Right kidney (tissue), 1 donor: ENCODE measurements at regions not wholly inside any gene's neighbourhood (a gene's known extent, or its start where the extent isn't known, plus 50 kb on each side); places are given as distances from the start of the nearest gene placed in this dataset.

Source experiments
- DNase-seq: peaks from one replicate; pipeline ENCODE4 v3.0.0-alpha.2; 2016

DNA sequence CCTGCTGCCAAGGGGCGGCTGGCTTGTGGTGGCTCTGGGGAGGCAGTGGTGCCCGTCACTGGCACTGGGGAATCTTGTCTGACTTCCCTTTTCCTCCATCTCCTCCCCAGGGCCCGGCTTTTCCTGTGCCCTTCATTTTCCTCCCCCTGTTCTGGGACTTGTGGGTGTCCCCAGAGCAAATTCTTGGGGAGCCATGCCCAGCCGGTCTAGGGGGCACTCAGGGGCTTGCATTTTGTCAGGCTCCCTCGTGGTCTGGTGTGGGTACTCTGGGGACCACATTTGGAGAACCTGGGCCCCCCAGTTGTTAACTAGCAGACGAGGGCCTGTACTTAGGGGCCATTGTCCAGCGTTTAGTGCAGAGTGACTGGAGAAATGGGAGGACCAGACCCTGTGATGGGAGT lies 105.2 kb upstream of the IER5L start:
- no peak for DNase-seq

GRCh38 chr9:129282731-129283211 lies 104.7 kb upstream of the IER5L start:
- peak; percentile 49 for DNase-seq

GRCh38 chr9:129282272-129282671 lies 104.2 kb upstream of the IER5L start:
- DNase-seq, result no peak

DNA sequence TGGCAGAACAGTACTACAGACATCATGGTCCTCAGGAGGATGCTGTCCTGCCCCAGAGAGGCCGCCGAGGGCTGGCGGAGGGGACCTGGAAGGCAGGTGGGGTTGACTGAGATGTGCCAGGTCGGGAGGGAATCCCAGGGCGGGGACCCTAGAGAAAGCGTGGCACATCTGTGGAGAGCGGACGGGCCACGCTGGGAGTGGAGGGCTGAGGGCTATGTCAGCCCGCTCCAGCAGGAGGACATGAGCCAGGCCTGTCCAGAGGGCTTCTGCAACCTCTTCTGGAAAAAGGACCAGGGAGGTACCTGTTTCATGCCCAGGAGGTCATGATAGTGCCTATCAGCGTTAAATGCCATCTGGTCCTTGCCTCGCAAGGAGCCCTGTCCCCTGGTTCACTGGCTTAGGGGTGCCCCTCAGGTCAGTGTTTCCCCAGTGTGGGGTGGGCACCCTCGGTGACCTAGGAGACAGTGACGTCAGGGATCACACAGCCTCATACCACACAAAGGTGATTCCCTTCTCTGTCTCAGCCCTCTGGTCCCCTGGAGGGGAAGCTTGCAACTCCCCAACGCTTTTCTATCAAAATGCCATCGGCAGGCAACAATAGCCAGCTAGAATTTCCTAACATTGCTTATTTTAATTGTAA lies 103.6 kb upstream of the IER5L start:
- no peak for DNase-seq

DNA sequence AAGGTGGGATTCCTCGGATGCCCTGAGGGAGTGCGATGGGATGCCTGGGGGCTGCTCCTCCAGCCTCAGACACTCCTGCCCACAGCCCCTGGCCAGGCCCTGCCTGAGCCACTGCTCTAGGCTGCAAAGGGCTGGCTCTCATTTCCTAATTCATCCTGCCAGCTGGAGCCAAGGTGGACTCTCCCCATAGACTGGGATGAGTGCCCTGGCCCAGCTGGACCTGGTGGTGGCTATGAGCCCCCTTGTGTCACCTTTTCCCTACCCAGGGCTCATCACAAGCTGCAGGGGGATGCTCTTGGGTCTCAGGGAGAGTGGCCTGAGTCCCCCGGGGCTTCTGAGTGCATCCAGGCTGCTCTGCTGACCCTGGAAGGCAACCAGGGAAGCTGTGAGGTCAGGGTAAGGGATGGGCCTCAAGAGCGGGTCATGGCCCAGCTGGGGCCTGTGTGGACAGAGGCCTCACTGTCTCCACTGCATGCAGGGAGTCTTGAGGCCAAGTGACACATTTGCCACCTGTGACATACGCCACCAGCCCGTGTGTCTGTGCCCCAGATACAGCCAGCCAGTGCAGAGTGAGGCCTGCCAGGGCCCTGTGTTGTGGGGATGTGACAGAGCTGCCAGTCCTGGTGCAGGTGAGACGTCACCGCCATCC lies 102.7 kb upstream of the IER5L start:
- DNase-seq, result no peak

GRCh38 chr9:129280236-129280622 lies 102.2 kb upstream of the IER5L start:
- no peak for DNase-seq

DNA sequence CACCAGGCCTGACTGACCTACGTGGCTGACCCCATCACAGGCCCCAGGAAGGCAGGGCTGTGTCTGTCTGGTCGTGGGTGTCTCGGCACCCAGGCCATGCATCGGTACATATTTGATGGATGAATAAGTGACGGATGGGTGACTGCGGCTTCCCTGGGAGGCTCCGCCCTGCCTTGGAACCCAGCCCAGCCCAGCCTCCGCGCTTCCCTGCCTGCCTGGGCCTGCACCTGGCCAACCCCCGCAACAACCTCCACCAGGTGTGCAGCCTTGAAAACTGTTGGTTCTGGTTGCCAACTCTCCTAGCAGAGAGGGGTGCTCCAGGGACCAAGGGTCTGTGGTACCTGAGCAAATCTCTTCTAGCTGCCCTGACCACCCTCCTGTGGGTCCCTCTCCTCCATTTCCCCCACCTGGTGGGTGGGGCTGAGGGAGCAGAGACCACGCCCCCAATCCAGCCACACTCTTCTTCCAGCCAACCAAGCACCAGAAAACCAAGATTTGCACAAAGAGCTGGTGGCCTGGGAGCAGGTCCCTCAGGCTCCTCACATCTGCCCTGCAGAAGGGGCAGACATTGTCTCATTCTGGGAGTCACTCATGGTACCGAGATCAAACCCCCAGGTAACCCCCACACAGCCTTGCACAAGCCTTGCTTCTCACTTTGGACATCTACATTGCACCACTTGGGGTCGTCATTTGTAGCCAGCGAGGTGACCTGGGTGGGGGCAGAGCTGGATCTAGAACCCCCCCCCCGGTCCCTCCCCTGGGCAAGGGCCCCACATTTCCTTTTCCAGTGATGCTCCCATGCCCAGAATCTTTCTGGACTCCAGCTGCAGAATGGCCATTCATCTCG lies 100.6 kb upstream of the IER5L start:
- DNase-seq, result peak; percentile 57

DNA sequence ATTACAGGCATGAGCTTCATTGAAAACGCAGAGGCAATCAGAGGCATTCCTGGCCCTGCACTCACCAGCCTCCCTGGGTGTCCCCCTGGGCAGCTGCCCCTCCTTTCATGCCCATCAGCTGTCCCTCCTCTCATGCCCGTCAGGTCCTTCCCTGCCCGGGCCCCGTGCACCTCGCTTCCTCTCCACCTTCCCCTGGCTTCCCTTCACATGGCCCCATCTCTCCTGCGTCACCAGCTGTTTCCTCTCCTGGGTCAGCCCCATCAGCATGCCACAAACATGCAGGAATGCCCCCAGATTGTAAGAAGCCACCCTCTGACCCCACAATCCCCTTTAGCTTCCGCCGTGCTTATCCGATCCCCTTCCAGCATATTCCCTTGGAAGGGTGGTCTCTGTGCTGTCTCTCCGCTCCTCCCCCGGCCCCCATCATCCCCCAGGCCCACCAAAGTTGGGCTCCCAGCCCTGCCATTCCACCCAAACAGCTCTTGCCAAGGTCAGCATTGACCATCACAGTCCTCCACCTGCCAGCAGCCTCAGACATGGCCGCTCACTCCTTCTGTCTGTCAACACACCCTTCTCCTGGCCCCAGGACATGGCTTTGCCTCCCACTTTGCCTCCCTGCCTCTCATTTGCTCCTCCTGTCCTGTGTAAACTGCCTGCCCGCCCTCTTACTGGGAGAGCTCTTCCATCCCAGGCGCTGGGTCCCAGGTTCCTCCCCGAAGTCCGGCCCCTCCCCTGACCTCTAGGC lies 98.6 kb upstream of the IER5L start:
- no peak for DNase-seq

DNA sequence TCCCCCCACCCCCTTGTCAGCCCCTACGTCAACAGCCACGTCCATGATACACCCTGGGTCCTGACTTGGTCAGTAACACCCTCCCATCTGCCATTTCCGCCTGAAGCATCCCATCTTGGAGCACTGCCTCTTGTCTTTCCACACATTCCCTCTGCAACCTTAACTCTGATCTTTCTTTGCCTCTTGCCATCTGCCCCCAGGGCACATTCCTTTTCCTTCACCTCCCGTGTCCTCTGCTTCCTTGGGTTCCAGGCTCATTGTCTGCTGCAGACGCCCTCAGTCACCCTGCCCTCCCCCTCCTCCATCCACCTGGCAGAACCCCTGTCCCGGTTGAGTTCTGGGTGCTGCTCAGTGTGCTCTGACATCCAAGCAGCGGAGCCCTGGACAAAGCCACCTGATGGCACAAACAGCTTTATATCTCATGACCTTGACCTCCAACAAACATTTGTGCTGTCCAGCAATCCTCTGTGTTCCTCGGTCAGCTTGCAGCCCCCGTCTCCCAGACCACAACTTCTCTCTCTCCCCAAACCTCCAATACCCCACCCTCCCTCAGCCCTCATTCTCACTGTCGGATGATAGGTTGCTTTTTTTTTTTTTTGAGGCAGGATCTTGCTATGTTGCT lies 97.7 kb upstream of the IER5L start:
- no peak for DNase-seq

- DNase-seq, result no peak
Measured at GRCh38 chr9:129273941-129274684, 96.1 kb upstream of the IER5L start.

GRCh38 chr9:129273136-129273895 lies 95.3 kb upstream of the IER5L start:
- DNase-seq, result no peak

GRCh38 chr9:129272348-129273025 lies 94.4 kb upstream of the IER5L start:
- DNase-seq, result no peak

DNA sequence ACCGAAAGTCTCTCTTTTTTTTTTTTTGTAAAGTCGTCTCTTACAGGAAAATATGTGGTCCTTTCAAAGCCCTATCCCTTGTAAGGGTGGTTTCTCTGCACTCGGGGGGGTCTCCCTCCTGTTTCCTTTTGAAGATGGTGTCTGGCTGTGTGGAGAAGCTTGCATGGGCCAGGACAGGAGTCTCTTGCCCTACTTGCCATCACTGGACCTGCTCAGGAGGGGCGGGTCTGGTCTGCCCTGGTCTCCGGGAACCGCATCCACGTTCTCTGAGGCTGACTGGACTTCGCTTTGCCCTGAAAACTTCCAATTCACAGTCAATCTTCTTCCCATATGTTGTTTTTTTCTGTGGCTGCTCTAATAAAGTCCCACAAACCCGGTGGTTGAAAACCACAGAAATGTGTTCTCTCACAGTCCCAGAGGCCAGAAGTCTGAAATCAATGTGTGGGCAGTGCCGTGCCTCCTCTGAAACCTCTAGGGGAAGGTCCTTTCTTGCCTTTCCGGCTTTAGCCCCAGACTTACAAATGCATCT lies 92.9 kb upstream of the IER5L start:
- DNase-seq, result no peak

DNA sequence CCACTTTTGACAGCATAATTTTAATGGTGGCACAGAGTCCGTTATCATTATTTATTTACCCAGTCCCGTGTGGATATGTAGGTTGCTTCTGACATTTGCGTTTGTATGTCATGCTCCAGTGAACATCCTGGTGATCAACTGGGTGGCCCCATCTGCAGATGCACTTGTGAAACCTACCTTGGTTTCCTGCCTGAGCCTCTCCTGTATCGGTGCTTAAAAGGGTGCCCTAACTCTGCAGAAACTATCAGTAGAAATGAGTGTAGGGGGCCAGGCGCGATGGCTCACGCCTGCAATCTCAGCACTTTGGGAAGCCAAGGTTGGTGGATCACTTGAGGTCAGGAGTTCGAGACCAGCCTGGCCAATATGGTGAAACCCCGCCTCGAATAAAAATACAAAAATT lies 92.1 kb upstream of the IER5L start:
- no peak for DNase-seq

- DNase-seq, result no peak
Measured at GRCh38 chr9:129267141-129267540, 89.1 kb upstream of the IER5L start.

- DNase-seq, result no peak
Measured at GRCh38 chr9:129266536-129266935, 88.5 kb upstream of the IER5L start.

GRCh38 chr9:129264388-129264787 lies 86.3 kb upstream of the IER5L start:
- DNase-seq, result no peak

GRCh38 chr9:129263836-129264235 lies 85.8 kb upstream of the IER5L start:
- DNase-seq, result no peak

GRCh38 chr9:129262261-129262660 lies 84.2 kb upstream of the IER5L start:
- DNase-seq, result no peak

GRCh38 chr9:129259375-129259774 lies 81.3 kb upstream of the IER5L start:
- no peak for DNase-seq
